Stimulated activated CD4-positive, alpha-beta T cell treated with anti-CD3 and anti-CD28 coated beads, TNF-alpha, amount 100 ng/mL, for 1 hour (primary cell): ENCODE measurements at regions not wholly inside any gene's neighbourhood (a gene's known extent, or its start where the extent isn't known, plus 50 kb on each side); places are given as distances from the start of the nearest gene placed in this dataset.

ENCODE experiments used
- DNase-seq, 3 donors: peaks; one replicate each; pipeline ENCODE4 v3.0.0-alpha.2; 2020; ENCODE audit warnings: low read depth in 3 of 3, low spot score in 1 of 3

DNA sequence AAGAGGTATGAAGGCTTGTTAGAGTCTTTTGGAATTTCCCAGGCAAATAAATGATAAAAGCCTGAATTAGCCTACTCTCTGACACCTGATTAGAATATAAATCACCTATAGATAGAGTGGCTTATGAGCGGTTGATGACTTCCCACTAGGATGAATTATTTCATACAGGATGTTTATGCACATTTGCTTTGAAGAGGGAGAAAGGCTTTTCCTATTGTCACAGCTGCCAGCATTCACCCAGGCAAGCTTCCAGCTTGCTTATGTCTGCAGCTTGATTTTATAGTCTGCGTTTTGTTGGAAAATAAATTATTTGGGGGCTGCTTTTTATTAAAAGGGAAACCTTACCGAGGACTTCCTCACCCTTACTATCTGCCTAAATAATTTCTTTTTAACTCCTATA is 51.3 kb upstream of the EIF2S2 start:
- DNase-seq, result no peak

DNA sequence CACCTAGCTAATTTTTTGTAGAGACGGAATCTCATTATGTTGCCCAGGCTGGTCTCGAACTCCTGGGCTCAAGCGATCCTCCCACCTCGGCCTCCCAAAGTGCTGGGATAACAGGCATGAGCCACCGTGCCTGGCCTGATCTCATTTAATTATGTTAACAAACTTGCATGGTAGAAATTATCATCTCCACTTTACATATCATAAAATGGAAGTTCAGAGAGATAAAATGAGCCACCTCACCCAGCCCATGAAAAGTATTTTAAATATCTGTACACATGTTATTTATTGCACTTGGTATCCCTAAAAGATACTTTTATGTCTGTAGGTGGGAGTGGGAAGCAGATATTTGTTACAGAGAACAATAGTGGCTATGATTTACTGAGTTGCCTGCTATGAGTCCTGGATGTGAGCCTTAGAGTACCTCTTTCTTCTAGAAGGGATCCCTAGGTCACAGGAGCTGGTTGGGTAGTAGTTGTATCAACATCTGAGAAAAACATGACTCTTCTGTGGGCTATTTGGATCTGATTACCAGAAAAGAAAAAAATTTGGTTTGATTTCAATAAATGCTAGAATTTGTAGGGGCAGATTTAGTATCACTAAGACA is 52.4 kb upstream of the EIF2S2 start:
- no peak for DNase-seq

DNA sequence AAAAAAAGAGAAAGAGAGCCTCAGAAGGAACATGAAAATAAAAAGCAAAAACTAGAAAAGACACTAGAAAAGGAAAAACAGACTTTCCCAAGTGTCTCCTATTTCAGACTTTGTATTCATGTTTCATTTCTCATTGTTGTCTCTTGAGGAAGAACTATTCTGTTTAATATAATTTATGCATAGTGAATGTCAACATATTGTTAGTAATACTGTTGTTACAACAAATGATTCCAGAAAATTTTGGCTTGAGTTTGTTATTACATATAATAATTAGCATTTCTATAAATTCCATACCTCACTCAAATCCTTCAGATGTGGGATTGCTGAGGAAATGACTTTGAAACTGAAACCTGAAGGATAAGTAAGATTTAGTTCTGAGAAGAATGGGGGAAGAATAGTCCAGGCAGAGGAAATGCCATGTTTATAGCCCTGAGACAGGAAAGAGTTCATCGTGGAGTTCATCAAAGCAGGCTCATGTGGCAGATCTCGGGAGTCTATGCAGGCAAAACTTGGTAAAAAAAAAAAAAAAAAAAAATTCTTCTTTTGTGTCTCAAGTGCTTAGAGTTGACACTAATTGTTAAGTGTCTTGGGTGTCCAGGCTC is 53.1 kb upstream of the EIF2S2 start:
- DNase-seq, result no peak

DNA sequence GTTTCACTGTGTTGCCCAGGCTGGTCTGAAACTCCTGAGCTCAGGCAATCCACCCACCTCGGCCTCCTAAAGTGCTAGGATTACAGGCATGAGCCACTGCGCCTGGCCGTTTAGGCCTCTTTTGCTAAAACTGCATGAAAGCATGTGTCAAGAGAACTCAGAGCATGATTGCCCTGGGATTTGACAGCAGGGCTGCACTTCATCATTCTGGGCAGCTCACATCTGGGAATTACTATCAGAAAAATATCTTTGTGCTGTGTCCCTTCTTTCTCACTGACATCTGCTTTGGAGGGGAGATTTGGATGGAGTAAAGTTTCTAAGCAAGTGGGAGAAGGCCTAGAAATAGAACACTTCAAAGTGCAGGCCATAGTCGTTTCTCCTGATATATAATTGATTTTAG is 59.6 kb upstream of the EIF2S2 start:
- no peak for DNase-seq

DNA sequence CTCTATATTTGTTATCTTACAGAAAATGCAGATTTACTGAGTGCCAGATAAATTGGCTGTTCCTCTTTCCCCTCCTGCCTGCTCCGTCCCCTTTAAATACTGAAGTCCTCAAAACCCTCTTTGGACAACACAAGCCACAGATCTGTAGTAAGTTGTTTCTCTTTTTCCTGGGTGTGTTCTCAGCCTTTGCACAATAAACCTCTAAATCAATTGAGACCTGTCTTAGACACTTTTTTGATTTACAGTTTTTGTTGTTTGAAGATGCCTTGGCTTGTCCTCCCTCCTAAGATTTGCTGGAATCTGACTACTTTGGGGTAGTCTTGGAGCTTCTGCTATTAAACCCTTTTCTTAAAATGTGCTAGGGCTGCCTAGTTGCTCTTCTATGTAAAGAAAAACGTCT is 60.9 kb upstream of the EIF2S2 start:
- no peak for DNase-seq

DNA sequence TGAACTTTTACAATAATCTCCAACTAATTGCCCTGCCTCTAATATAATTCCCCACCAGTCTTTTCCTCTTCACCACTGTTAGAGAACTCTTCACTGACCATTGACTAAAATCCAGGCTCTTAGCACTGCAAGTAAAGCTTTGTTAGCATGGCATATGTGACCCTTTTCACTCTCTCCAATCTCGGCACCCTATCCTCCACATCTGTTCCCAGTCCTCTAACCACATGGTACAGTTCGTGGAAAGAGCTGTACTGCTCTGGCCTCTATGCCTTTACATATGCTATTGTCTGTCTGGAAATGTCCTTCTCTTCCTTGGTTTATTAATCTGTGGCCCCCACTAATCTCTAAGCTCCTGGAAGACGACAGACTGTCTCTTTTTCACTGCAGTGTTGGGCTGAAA is 63.0 kb upstream of the EIF2S2 start:
- no peak for DNase-seq

DNA sequence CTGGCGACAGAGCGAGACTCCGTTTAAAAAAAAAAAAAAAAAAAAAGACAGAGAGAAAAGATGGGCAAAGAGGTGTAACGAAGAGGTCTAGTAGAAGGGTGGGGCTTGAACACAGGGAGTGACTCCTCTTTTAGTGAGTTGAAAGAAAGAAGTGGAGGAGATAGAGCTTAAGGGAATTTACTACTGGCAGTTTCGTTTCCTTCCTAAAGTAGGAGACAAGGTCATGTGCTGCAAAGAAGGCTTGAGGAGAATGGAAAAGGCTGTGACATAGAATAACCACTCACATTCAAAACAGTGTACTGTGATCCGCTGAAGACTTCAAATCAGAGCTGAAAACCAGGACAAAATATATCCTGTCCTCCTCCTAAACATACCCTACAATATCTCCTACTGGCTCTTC is 63.8 kb upstream of the EIF2S2 start:
- DNase-seq, result no peak

DNA sequence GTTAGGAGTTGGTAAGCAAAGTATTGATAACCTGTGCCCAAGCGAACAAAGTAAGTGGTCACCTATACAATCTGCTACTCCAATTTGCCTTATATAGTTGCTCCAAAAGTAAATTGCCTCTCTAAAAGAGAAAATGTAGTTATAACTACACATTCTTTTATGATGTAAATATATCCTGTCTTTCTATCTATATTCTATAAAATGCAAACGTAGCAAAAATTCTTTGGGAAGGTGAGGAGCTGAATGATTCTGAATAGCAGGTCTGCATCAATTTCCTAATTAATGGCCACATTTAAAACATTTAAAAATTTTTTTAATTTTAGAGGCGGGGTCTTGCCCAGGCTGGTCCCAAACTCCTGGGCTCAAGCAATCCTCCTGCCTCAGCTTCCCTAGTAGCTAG is 64.2 kb upstream of the ASIP start:
- DNase-seq, result no peak

DNA sequence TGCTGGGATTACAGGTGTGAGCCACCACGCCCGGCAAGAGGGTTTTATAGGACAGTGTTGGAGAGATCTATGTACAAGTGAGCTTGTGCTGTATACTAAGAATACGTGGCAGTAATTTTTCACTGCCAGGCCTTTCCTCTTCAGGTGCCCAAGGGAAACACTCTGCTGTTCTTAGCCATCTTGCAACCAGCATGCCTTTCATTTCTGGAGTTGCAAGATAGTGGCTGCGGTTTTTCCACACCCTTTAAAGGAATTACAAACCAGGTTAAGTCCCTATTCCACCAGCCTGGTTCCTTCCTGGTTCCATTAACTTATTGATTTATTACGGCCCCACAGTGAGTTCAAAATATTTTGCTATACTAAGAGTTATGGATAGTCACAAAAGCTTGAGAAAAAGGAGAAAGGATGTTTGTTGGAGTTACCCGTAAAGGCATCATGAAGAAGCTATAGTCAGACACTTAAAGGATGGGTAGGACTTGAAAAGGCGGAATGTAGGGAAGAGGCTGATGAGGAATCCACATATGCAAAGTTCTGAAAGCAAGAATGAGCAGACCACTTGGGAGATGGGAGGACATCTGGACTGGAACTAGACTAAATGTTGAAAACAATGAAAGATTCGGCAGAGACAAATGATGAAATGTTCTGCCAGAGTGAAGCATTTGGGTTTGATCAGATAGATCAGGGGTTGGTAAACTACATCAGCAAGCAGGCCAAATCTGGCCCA is 61.4 kb upstream of the ASIP start:
- DNase-seq, result no peak

DNA sequence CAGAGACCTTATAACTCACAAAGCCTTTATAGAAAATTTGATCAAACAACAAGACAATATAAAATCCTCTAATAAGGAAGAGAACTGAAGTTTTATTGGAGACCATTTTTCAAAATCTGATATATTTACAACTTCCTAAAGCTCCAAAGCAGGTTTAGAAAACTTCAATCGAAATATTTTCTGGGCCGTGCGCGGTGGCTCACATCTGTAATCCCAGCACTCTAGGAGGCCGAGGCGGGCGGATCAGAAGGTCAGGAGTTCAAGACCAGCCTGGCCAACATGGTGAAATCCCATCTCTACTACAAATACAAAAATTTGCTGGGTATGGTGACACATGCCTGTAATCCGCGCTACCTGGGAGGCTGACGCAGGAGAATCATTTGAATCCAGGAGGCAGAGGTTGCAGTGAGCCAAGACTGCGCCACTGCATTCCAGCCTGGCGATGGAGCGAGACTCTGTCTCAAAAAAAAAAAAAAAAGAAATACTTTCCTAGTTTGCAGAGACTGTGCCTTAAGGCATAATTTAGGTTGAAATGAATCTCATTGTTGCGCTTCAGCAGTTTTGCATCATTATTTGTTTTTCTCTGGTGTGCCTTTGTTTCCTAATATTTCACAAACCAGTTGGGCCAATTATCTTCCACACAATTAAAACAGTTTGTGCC is 60.6 kb upstream of the ASIP start:
- DNase-seq, result no peak

DNA sequence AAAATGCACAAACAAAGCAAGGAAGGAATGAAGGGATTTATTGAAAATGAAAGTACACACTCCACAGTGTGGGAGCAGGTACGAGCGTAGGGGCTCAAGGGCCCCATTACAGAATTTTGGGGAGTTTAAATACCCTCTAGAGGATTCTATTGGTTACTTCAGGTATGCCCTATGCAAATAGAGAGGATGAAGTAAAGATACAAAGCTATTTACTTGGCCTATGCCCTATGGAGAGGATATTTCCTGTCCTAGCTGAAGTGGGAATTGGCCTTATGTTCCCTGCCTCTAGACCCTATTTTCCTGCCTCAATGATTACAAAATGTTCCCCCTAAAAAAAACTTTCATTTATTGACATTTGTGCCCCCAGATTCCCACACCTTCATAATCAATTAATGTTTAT is 59.7 kb upstream of the ASIP start:
- no peak for DNase-seq

DNA sequence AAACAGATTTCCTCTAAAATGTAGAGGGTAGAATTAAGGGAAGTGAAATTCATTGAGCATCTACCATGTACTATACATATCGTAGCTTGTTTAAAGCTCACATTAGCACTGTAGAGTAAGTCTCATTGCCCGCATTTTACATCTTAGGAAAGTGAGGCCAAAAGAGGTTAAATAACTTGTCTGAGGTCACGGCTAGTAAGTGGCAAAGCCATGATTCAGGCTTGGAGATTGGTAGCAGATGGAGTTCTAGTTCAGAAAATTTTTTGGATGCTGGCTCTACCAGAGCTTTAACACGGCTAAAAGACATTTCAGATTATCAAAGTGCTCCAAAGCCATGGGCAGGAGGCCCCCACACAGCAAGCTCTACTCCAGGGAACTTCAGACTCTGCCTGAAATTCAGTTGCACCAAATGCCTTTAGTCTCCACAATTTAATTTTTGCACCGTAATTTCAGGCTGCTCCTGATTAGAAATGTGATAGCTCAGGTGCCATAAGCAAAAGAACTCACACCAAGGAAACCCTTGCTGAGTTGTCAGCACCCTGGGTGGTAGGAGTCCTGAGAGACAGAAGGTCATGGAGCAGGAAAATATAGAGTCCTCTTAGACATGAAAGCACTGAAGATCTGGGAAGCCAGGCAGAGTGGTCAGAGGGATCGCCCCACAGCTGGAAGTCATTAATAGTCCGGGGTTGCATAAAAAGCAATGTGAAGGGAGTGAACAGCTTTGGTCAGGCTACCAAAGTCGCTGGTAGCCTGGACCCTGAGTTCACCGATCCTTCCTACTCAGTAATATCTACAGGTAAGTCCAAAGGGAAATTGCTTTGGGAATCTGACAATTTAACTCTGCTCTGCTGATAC is 55.2 kb upstream of the ASIP start:
- DNase-seq, result no peak

DNA sequence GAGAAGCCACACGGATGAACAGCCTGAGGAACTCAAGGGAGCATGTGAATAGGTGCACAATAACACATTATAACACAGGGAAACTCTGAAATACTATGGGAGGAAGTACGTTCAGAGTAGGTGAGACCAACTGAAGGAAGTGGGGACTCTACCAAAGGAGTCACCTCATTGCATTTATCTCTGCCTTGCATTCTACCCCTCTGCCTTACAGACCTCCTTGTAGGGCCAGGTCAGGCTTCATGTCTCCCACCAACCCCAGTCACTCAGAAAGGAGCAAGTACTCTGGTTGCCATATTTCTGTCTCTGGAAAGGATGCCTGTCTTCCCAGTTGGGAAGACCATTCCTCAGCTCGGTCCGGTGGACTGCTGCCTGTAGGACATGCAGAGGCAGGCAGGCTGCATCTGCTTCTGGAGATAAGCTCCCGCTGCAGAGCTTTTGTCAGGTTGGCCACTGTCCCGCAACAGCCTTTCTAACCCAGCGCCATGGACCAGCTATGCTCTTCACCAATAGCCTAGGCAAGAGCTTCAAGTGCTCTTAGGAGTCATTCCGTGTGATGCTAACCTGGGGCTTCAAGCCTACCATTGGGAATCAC is 51.6 kb upstream of the ASIP start:
- DNase-seq, result no peak

DNA sequence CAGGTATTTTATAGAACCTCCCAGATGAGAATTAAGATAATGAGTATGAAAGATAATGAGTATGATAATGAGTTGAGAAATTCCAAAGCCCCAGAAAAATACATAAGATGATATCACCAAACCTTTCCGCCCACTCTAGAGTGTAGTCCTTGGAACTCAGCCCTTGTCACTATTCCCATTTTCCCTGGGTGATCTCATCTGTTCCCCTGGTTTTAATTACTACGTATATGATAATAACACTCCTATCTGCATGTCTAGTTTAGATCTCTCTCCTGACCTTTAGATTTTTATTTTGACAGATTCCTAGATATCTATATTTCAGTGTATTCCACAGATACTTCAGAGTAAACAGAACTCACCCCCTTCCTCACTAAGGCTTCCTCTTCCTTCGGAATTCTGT is 51.0 kb upstream of the ASIP start:
- no peak for DNase-seq

DNA sequence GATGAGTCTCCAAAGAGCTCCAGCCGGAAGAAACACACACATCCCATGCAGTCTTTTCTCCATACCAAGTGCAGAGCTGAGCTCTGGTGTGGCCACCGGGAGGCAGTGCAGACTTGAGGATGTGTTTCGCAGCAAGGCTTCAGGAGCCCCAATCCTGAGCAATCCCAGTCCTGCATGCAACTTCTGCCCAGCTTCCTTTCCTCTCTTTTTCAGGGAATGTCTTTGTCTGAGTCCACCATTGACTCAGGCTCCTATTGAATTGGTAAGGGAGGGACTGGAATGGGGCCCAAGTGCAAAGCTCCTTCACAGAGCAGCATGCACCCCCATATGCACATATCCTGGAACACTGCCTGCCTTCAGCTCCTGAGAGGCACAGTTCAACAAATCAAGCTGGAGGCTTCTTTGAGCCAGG is 50.5 kb upstream of the ASIP start:
- DNase-seq, result peak in 2 of 3 donors; percentile 4 to 10
